HG02763 (cell line): ENCODE measurements at regions not wholly inside any gene's neighbourhood (a gene's known extent, or its start where the extent isn't known, plus 50 kb on each side); places are given as distances from the start of the nearest gene placed in this dataset.

ENCODE experiments used
- ATAC-seq: cut with Tn5 transposase; IDR thresholded peaks from one replicate; pipeline ENCODE4 v1.9.1; 2021; ENCODE audit warnings: mild to moderate bottlenecking, moderate library complexity; ENCODE audit not compliant: unreplicated experiment

- no peak for ATAC-seq
These were observed 52.8 kb downstream of the FAM43A start for GRCh38 chr3:194738254-194739093.

- ATAC-seq, result no peak
These were observed 54.0 kb downstream of the FAM43A start for GRCh38 chr3:194739498-194740284.

- no peak for ATAC-seq
These were observed 55.3 kb downstream of the FAM43A start for GRCh38 chr3:194740859-194741491.

- ATAC-seq, result no peak
These were observed 56.2 kb downstream of the FAM43A start for GRCh38 chr3:194741916-194742315.

- no peak for ATAC-seq
These were observed 59.1 kb downstream of the FAM43A start for GRCh38 chr3:194744826-194745225.

GRCh38 chr3:194745422-194746184, 59.9 kb downstream of the FAM43A start:
- ATAC-seq, result no peak

GRCh38 chr3:194748225-194748624, 62.5 kb downstream of the FAM43A start:
- no peak for ATAC-seq

GRCh38 chr3:194749631-194750490, 64.2 kb downstream of the FAM43A start:
- no peak for ATAC-seq

GRCh38 chr3:194750491-194750828, 64.8 kb downstream of the FAM43A start:
- ATAC-seq, result no peak

GRCh38 chr3:194755671-194756459, 70.2 kb downstream of the FAM43A start:
- ATAC-seq, result no peak

- no peak for ATAC-seq
These were observed 70.7 kb downstream of the FAM43A start for GRCh38 chr3:194756460-194756779.

- no peak for ATAC-seq
These were observed 71.2 kb downstream of the FAM43A start for GRCh38 chr3:194756791-194757325.

- ATAC-seq, result no peak
These were observed 72.0 kb downstream of the FAM43A start for GRCh38 chr3:194757647-194758061.

- no peak for ATAC-seq
These were observed 73.0 kb downstream of the FAM43A start for GRCh38 chr3:194758716-194759115.

GRCh38 chr3:194760494-194761137, 74.9 kb downstream of the FAM43A start:
- ATAC-seq, result no peak

GRCh38 chr3:194761384-194761783, 75.7 kb downstream of the FAM43A start:
- no peak for ATAC-seq

GRCh38 chr3:194766845-194767244, 81.2 kb downstream of the FAM43A start:
- no peak for ATAC-seq

GRCh38 chr3:194767446-194768207, 81.9 kb downstream of the FAM43A start:
- no peak for ATAC-seq
